ENCODE measurements at regions not wholly inside any gene's neighbourhood (a gene's known extent, or its start where the extent isn't known, plus 50 kb on each side); places are given as distances from the start of the nearest gene placed in this dataset.

DNA sequence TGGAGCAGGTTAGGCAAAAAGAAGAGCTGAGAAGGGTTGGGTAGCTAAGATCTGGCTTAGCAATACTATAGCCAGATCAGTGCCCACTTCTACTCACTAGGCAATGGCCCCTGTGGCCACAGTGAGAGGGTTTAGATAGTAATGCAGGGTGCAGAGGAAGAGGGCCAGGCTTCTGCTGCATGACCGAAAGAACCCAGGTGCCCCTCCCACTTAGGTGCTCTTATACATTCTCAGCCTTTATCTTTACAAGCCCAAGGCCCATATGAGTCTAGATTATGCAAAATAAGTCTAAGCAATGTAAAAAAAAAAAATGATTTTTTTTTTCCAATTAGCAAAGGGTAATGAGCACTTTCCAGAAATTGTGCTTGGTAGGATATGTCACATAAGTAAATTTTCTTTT is 171.3 kb downstream of the CD24 start:
- no peak overlapping the region for H4K8ac ChIP-seq (replicated peaks; ENCODE audit: insufficient read length, low read depth, low read length)
- no peak overlapping the region for H3K4me2 ChIP-seq (ENCODE audit: insufficient read depth, insufficient read length, low read length)
- no peak overlapping the region for H2AFZ ChIP-seq (ENCODE audit: low read length)
- no peak overlapping the region for H3K9ac ChIP-seq (ENCODE audit: extremely low read depth, insufficient read length, low read length)
- no peak overlapping the region for H2AK5ac ChIP-seq (ENCODE audit: insufficient read length, low read length)
- H2BK15ac ChIP-seq (ENCODE audit: low read depth, low read length) = no peak overlapping the region
- no peak overlapping the region for H4K5ac ChIP-seq (ENCODE audit: insufficient read length, low read depth, low read length)
- TF ChIP-seq CTCF (conservative IDR thresholded peaks at IDR 0.05) = no peak
- Mint-ChIP-seq H3K36me3 (ENCODE audit: insufficient read depth in 1 of 3, low read depth in 3 of 3) (peaks cover 6 to 30% (median 24%) of the 10 kb centered on the region in 3 experiments), H3K9me3 (peaks cover 29 to 30% of the 10 kb centered on the region in 2 experiments), H3K27ac (peak overlapping the region in 1 of 3 experiments; percentile 99; a peak in 1 of 7 replicates), H3K4me3 (no peak overlapping the region), H3K27me3 (ENCODE audit: low read depth) (peaks cover 4% of the 10 kb centered on the region), H3K4me1 (peaks cover 64 to 76% of the 10 kb centered on the region in 2 experiments)
- no peak overlapping the region for H2BK20ac ChIP-seq (ENCODE audit: low read depth, low read length, poor library complexity, severe bottlenecking)
- no peak overlapping the region for H2BK120ac ChIP-seq (ENCODE audit: low read depth, low read length, poor library complexity, severe bottlenecking)
- H3K4ac ChIP-seq (ENCODE audit: low read depth, low read length) = no peak overlapping the region
- peaks cover 28% of the 10 kb centered on the region for H3K4me1 ChIP-seq (ENCODE audit: insufficient read depth, low read length)
- H4K20me1 ChIP-seq (ENCODE audit: control insufficient read depth, insufficient read depth, insufficient read length) = no peaks in the 10 kb centered on the region
- DNase-seq = no peak
- H4K91ac ChIP-seq (ENCODE audit: insufficient read length, low read depth, low read length) = no peak overlapping the region
- no peak overlapping the region for H3T11ph ChIP-seq (ENCODE audit: low read length)
- H3K23ac ChIP-seq (ENCODE audit: insufficient read length, low read depth, low read length) = no peak overlapping the region
- H3K18ac ChIP-seq (ENCODE audit: insufficient read length, low read depth, low read length) = no peak overlapping the region
- H3K9me3 ChIP-seq (ENCODE audit: control insufficient read depth, low read depth, low read length) = peaks cover 16% of the 10 kb centered on the region
- no peaks in the 10 kb centered on the region for H3K79me1 ChIP-seq (ENCODE audit: insufficient read depth, low read depth, low read length, poor library complexity, severe bottlenecking)
- H3K14ac ChIP-seq (ENCODE audit: insufficient read depth, low read length) = no peak overlapping the region
- H3K79me2 ChIP-seq (ENCODE audit: insufficient read depth, low read length) = no peaks in the 10 kb centered on the region
- WGBS (ENCODE audit: extremely low coverage, insufficient read length, low lambda C conversion rate) = no CpG with 5 or more reads among the region's 1 CpG
- no peak overlapping the region for H2BK12ac ChIP-seq (ENCODE audit: insufficient read length, low read depth, low read length)
- H2BK5ac ChIP-seq (ENCODE audit: insufficient read length, low read length) = no peak overlapping the region
- H3K23me2 ChIP-seq (ENCODE audit: insufficient read length, low read depth, low read length, poor library complexity, severe bottlenecking) = no peaks in the 10 kb centered on the region
- no peaks in the 10 kb centered on the region for H3K27me3 ChIP-seq (ENCODE audit: insufficient read depth, low read length)
- no peak overlapping the region for H3K56ac ChIP-seq (ENCODE audit: insufficient read length, low read depth, low read length)
- peak overlapping the region; percentile 95 for H3K27ac ChIP-seq (ENCODE audit: insufficient read length, low read depth, low read length)

Measured in H9 (cell line).